GM12864 (cell line): ENCODE measurements at regions not wholly inside any gene's neighbourhood (a gene's known extent, or its start where the extent isn't known, plus 50 kb on each side); places are given as distances from the start of the nearest gene placed in this dataset.

Experiments used
- DNase-seq: peaks from one replicate; pipeline ENCODE4 v3.0.0-alpha.2; 2011; ENCODE audit warnings: low read depth
- H3K4me3 ChIP-seq: 2 replicates; pipeline ENCODE4 v1.5.1; 2011; ENCODE audit warnings: mild to moderate bottlenecking, low read depth, low read length, control low read depth
- TF ChIP-seq, protein P1 (sequence below): IDR thresholded peaks from 2 replicates; pipeline ENCODE4 v1.5.1; 2011; ENCODE audit warnings: low read depth, mild to moderate bottlenecking, moderate library complexity, low read length, control low read depth, inconsistent platforms; ENCODE audit errors: missing control alignments

DNA sequence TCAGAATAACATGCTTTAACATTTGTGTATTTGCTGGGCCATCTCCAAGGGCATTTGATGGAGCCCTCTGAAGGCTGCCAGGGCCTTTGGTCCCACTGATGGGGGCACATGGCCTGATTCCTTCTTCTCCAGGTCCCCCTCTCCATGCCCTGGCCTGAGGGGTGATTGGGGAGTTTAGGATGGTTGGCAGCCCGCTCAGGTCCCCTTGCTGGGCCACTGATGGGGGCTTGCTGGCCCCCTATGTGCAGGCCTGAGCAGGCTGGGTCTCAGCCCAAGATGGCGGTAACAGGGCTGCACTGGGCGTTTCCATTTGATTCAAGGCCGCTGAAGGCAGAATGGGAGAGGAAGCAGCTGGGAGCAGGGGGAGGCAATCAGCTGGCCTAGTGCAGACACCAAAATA, 113.7 kb upstream of the NECTIN1 start:
- no peak overlapping the region for H3K4me3 ChIP-seq
- DNase-seq = no peak
- TF ChIP-seq, protein P1, sequence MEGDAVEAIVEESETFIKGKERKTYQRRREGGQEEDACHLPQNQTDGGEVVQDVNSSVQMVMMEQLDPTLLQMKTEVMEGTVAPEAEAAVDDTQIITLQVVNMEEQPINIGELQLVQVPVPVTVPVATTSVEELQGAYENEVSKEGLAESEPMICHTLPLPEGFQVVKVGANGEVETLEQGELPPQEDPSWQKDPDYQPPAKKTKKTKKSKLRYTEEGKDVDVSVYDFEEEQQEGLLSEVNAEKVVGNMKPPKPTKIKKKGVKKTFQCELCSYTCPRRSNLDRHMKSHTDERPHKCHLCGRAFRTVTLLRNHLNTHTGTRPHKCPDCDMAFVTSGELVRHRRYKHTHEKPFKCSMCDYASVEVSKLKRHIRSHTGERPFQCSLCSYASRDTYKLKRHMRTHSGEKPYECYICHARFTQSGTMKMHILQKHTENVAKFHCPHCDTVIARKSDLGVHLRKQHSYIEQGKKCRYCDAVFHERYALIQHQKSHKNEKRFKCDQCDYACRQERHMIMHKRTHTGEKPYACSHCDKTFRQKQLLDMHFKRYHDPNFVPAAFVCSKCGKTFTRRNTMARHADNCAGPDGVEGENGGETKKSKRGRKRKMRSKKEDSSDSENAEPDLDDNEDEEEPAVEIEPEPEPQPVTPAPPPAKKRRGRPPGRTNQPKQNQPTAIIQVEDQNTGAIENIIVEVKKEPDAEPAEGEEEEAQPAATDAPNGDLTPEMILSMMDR = no peak

DNA sequence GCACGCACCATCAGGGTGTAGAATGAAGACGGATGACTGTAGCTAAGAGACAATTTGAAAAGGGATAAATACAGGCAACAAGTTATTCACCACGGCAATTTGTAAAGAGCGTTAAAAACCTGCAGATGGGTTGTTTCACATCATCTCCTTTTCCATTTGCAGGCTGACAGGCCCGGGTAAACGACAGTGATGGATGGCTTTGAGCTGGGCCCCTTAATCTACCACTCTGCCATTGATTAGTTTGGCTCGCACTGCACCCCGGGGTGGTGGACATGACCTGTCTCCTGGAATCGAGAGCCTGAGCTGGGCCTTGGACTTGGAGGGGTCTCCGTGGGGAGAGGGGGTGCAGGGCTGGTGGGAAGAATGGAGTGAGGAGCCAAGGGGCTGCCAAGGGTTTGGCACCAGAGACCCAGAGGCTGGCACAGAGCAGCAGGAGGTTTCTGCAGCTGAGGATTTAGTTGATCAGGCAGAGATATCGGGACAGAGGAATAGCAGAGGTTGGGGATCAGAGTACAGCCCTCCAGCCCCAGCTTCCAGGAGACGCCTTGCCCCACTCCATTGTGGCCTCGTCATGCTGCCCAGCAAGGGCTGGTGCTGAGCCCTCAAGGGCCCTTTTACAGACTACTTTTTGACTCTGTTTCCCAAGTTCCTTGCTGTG, 110.6 kb upstream of the NECTIN1 start:
- no peak overlapping the region for H3K4me3 ChIP-seq
- no peak for DNase-seq
- TF ChIP-seq, protein P1 = no peak

DNA sequence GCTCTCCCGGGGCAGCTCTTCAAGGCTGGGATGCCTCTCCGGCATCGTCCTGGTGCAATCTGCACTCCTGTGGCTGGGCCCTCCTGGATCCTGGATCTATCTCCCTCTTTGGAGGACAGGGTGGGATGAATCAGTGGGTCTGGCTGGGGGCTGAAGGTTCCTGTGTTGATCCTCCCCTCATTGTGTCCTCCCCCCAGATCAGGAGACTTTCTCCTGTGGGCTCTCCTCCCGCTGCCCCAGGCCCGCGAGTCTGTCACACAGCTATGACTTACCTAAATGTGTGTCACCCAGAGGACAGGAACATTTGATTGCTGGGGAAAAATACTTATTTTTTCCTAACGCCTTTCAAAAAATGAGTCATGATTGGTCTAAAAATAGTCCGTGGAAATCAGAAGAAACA, 106.8 kb upstream of the NECTIN1 start:
- no peak overlapping the region for H3K4me3 ChIP-seq
- TF ChIP-seq, protein P1 = no peak
- DNase-seq = no peak

DNA sequence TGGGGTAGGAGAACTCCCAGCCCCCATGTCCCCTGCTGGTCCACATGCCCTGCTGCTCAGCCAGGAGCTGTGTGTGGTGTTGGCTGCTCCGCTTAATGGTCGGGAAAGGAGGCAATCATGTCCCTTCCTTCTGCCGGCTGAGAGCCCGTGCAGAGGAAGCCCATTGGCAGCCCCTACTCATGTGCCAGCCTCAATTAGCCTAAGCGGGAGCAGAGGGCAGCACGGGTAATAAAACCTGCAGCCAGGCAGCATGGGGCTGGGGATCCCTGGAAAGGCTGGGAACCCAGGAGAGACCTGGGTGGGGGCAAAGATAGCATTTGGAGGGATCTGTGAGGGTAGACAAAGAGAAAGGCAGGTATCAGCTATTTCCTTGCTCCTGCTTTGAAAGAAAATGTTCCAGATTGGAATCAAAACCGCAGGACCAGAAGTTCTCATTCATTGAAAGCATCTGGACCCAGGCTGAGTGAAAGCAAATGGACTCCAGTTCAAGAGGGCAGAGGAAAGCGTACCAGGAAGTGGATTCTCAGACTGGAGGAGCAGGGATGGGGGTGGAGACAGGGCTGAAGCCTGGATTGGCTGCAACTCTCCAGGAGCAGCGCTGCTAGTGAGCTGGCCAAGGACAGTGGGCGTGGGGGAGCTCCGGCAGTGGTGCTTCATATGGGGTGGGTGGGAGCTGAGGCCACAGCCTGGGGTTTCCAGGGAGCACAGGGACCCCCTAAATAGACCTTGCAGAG, 103.4 kb upstream of the NECTIN1 start:
- DNase-seq = no peak
- H3K4me3 ChIP-seq = no peak overlapping the region
- TF ChIP-seq, protein P1 = no peak

DNA sequence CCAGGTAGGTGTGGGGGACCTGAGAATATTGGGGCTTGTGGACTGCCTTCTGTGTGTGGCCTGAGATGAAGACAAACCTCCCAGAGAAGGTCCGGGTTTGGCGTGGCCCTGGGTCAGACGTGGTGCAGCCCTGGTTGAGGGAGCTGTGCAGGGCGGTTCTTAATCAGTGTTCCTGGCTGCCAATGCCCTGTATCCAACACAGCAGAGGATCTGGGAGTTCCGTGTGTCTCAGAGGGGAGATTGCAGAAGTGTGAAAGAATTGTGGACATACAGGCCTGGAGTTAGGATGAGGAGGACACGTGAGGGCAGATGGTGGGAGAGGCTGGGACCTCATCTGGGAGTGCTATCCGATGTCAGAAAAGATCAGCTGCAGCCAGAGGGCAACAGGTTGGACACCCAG, 102.0 kb upstream of the NECTIN1 start:
- H3K4me3 ChIP-seq = no peak overlapping the region
- DNase-seq = no peak

DNA sequence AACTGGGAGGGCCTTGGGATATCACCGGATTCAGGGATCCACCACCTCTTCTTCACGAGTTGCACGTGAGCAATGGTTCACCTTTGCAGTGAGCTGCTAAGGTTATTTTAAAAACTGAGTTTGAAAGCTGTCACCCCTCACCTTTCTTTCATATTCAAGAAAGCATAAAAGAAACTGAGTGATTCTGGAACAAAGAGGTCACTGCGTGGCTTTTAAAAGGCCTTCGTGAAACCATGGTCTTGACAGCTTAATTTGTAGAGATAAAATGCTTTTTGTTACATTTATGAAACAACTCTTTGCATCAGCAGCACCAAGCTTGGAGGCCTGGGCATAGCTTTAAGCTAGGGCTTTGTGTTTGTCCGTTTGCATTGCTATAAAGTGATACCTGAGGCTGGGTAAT, 101.4 kb upstream of the NECTIN1 start:
- no peak for DNase-seq
- TF ChIP-seq, protein P1 = no peak
- H3K4me3 ChIP-seq = no peak overlapping the region

More for the DNA sequence above, 102.0 kb upstream of the NECTIN1 start:
- TF ChIP-seq, protein P1 = no peak
